ENCODE measurements at regions not wholly inside any gene's neighbourhood (a gene's known extent, or its start where the extent isn't known, plus 50 kb on each side); places are given as distances from the start of the nearest gene placed in this dataset.
A peak's percentile ranks its signal among the peaks of the same experiment; 100 is the strongest.
"Not testable (repeated sequence)": the region's sequence is repeated elsewhere in the genome, so short reads cannot be mapped to it uniquely, and the experiment has no call there.

GRCh38 chr16:29297144-29297808 lies 109.2 kb downstream of the NPIPB11 start:
- peak in 1 of 2 donors; percentile 15 for DNase-seq (ENCODE audit: low read depth in 2 of 2)

- not testable (repeated sequence) for DNase-seq (ENCODE audit: low read depth in 2 of 2)
Measured at GRCh38 chr16:29296176-29296575, 110.3 kb downstream of the NPIPB11 start.

- not testable (repeated sequence) for DNase-seq (ENCODE audit: low read depth in 2 of 2)
Measured at GRCh38 chr16:29294951-29295795, 111.3 kb downstream of the NPIPB11 start.

GRCh38 chr16:29294400-29294933 lies 112.0 kb downstream of the NPIPB11 start:
- not testable (repeated sequence) for DNase-seq (ENCODE audit: low read depth in 2 of 2)

- not testable (repeated sequence) for DNase-seq (ENCODE audit: low read depth in 2 of 2)
Measured at GRCh38 chr16:29293545-29293944, 113.0 kb downstream of the NPIPB11 start.

GRCh38 chr16:29292952-29293471 lies 113.5 kb downstream of the NPIPB11 start:
- not testable (repeated sequence) for DNase-seq (ENCODE audit: low read depth in 2 of 2)

- DNase-seq (ENCODE audit: low read depth in 2 of 2): not testable (repeated sequence)
Measured at GRCh38 chr16:29291329-29292271, 114.9 kb downstream of the NPIPB11 start.

GRCh38 chr16:29290631-29291247 lies 115.8 kb downstream of the NPIPB11 start:
- DNase-seq (ENCODE audit: low read depth in 2 of 2): peak; percentile 70 to 96

GRCh38 chr16:29289516-29290239 lies 116.8 kb downstream of the NPIPB11 start:
- DNase-seq (ENCODE audit: low read depth in 2 of 2): not testable (repeated sequence)

- not testable (repeated sequence) for DNase-seq (ENCODE audit: low read depth in 2 of 2)
Measured at GRCh38 chr16:29288711-29289474, 117.6 kb downstream of the NPIPB11 start.

GRCh38 chr16:29287871-29288535 lies 118.5 kb downstream of the NPIPB11 start:
- not testable (repeated sequence) for DNase-seq (ENCODE audit: low read depth in 2 of 2)

- DNase-seq (ENCODE audit: low read depth in 2 of 2): not testable (repeated sequence)
Measured at GRCh38 chr16:29287246-29287645, 119.3 kb downstream of the NPIPB11 start.

- not testable (repeated sequence) for DNase-seq (ENCODE audit: low read depth in 2 of 2)
Measured at GRCh38 chr16:29286796-29287195, 119.7 kb downstream of the NPIPB11 start.

- not testable (repeated sequence) for DNase-seq (ENCODE audit: low read depth in 2 of 2)
Measured at GRCh38 chr16:29286161-29286560, 120.3 kb downstream of the NPIPB11 start.

- DNase-seq (ENCODE audit: low read depth in 2 of 2): peak in 1 of 2 donors; percentile 29
Measured at GRCh38 chr16:29285151-29285885, 121.2 kb downstream of the NPIPB11 start.

GRCh38 chr16:29284723-29285122 lies 121.8 kb downstream of the NPIPB11 start:
- not testable (repeated sequence) for DNase-seq (ENCODE audit: low read depth in 2 of 2)

GRCh38 chr16:29284159-29284558 lies 122.4 kb downstream of the NPIPB11 start:
- not testable (repeated sequence) for DNase-seq (ENCODE audit: low read depth in 2 of 2)
